WTC11 (cell line): ENCODE measurements at regions not wholly inside any gene's neighbourhood (a gene's known extent, or its start where the extent isn't known, plus 50 kb on each side); places are given as distances from the start of the nearest gene placed in this dataset.

ENCODE experiments used
- ATAC-seq: fragments of 200-7000 bp; cut with Tn5 transposase; 2 replicates; pipeline ENCODE4 v1.10.0; 2021; ENCODE audit warnings: mild to moderate bottlenecking, moderate library complexity
- CTCF ChIA-PET: fragments of 300-600 bp; sonication (Branson Sonifier 250); formaldehyde crosslinking; loops from one replicate; lab custom pipeline; 2021; ENCODE audit warnings: antibody characterized with exemption; lab: Charles Lee
- POLR2A ChIA-PET: fragments of 350-600 bp; sonication (Branson Sonifier 250); formaldehyde crosslinking; loops from one replicate; lab custom pipeline; 2021; ENCODE audit warnings: antibody characterized with exemption; lab: Charles Lee
- DNase-seq: peaks from one replicate; pipeline ENCODE4 v3.0.0; 2021; ENCODE audit warnings: low spot score
- H3K27ac Mint-ChIP-seq: 2 replicates; pipeline ENCODE4 v1.8.0; 2021; ENCODE audit warnings: mixed read lengths
- H3K27me3 Mint-ChIP-seq: 2 replicates; pipeline ENCODE4 v1.8.0; 2021; ENCODE audit warnings: low read depth, mild to moderate bottlenecking, moderate library complexity, mixed read lengths
- H3K36me3 Mint-ChIP-seq: 2 replicates; pipeline ENCODE4 v1.8.0; 2021; ENCODE audit warnings: mixed read lengths
- H3K4me1 Mint-ChIP-seq: 2 replicates; pipeline ENCODE4 v1.8.0; 2022; ENCODE audit warnings: mixed read lengths
- H3K4me3 Mint-ChIP-seq: 2 replicates; pipeline ENCODE4 v1.8.0; 2021; ENCODE audit warnings: mild to moderate bottlenecking, moderate library complexity, mixed read lengths
- H3K9me3 Mint-ChIP-seq: 2 replicates; pipeline ENCODE4 v1.8.0; 2021; ENCODE audit warnings: mixed read lengths
- CBFB ChIP-seq: sonication (generic); formaldehyde crosslinking; IDR thresholded peaks from 2 replicates; pipeline ENCODE4 v1.8.1; 2022; ENCODE audit warnings: mild to moderate bottlenecking, low read depth, missing genetic modification reagents
- CREM ChIP-seq: sonication (generic); formaldehyde crosslinking; IDR thresholded peaks from 2 replicates; pipeline ENCODE4 v1.8.1; 2022; ENCODE audit warnings: mild to moderate bottlenecking, missing genetic modification reagents, moderate library complexity
- ESRRA ChIP-seq: sonication (generic); formaldehyde crosslinking; IDR thresholded peaks from 2 replicates; pipeline ENCODE4 v1.8.1; 2022; ENCODE audit warnings: mild to moderate bottlenecking, missing genetic modification reagents, borderline replicate concordance
- GTF2I ChIP-seq: fragments of 250-450 bp; sonication (Bioruptor Pico); conservative IDR thresholded peaks from 2 replicates; pipeline ENCODE4 v1.4.0; 2021; ENCODE audit warnings: mild to moderate bottlenecking
- MXD4 ChIP-seq: fragments of 250-450 bp; sonication (Bioruptor Pico); IDR thresholded peaks from 2 replicates; pipeline ENCODE4 v1.8.0; 2021; ENCODE audit warnings: mild to moderate bottlenecking, moderate library complexity, borderline replicate concordance
- NFATC4 ChIP-seq: fragments of 250-450 bp; sonication (Bioruptor Pico); IDR thresholded peaks from 2 replicates; pipeline ENCODE4 v1.9.0; 2021; ENCODE audit warnings: mild to moderate bottlenecking
- NFE2L1 ChIP-seq: sonication (generic); formaldehyde crosslinking; IDR thresholded peaks from 2 replicates; pipeline ENCODE4 v1.8.1; 2023; ENCODE audit warnings: missing genetic modification reagents
- NR2C2 ChIP-seq: sonication (generic); formaldehyde crosslinking; IDR thresholded peaks from 2 replicates; pipeline ENCODE4 v1.8.0; 2022; ENCODE audit warnings: mild to moderate bottlenecking, missing genetic modification reagents
- OVOL2 ChIP-seq: fragments of 250-450 bp; sonication (Bioruptor Pico); IDR thresholded peaks from 2 replicates; pipeline ENCODE4 v1.9.0; 2021; ENCODE audit warnings: mild to moderate bottlenecking, borderline replicate concordance
- RORB ChIP-seq: fragments of 250-450 bp; sonication (Bioruptor Pico); IDR thresholded peaks from 2 replicates; pipeline ENCODE4 v1.9.0; 2021; ENCODE audit warnings: mild to moderate bottlenecking
- ZNF138 ChIP-seq: sonication (generic); formaldehyde crosslinking; conservative IDR thresholded peaks from 2 replicates; pipeline ENCODE4 v1.8.1; 2022; ENCODE audit warnings: mild to moderate bottlenecking, moderate library complexity, missing genetic modification reagents
- ZNF263 ChIP-seq: sonication (generic); formaldehyde crosslinking; IDR thresholded peaks from 2 replicates; pipeline ENCODE4 v1.8.1; 2022; ENCODE audit warnings: low read depth, mild to moderate bottlenecking, moderate library complexity, missing genetic modification reagents
- ZNF423 ChIP-seq: fragments of 250-450 bp; sonication (Bioruptor Pico); IDR thresholded peaks from 2 replicates; pipeline ENCODE4 v2.1.2; 2022; ENCODE audit warnings: mild to moderate bottlenecking, moderate library complexity
- TF ChIP-seq, protein P1 (sequence below): sonication (generic); formaldehyde crosslinking; IDR thresholded peaks from 2 replicates; pipeline ENCODE4 v1.8.0; 2023; ENCODE audit warnings: missing genetic modification reagents, mild to moderate bottlenecking, borderline replicate concordance
- TF ChIP-seq, protein P2 (sequence below): fragments of 200-600 bp; IDR thresholded peaks from 2 replicates; pipeline ENCODE4 v1.8.0; 2022; ENCODE audit warnings: antibody characterized with exemption
- TF ChIP-seq, protein P3 (sequence below): sonication (generic); formaldehyde crosslinking; IDR thresholded peaks from 2 replicates; pipeline ENCODE4 v1.8.1; 2022; ENCODE audit warnings: missing genetic modification reagents, borderline replicate concordance
- TF ChIP-seq, protein P4 (sequence below): sonication (generic); formaldehyde crosslinking; IDR thresholded peaks from 2 replicates; pipeline ENCODE4 v1.8.0; 2023; ENCODE audit warnings: mild to moderate bottlenecking, missing genetic modification reagents

DNA sequence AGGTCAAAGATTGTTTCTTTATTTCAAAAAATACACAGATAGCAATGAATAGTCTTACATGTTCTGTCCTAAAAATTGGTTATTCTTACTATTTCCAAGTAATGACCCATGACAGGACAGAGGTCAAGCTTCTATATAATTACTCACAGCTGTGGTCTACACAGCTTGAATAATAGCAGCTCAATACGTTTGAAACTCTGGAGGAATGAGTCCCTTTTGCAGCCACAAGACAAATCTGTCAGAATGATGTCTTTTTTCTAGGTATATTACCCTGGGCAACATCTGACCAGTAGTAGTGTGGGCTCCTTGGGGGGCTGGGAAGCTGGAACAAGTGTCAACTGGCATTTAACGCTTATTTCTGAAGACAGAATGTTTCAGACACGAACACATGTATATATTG, 84.9 kb upstream of the HTR1B start (continued):
- TF ChIP-seq, protein P1, sequence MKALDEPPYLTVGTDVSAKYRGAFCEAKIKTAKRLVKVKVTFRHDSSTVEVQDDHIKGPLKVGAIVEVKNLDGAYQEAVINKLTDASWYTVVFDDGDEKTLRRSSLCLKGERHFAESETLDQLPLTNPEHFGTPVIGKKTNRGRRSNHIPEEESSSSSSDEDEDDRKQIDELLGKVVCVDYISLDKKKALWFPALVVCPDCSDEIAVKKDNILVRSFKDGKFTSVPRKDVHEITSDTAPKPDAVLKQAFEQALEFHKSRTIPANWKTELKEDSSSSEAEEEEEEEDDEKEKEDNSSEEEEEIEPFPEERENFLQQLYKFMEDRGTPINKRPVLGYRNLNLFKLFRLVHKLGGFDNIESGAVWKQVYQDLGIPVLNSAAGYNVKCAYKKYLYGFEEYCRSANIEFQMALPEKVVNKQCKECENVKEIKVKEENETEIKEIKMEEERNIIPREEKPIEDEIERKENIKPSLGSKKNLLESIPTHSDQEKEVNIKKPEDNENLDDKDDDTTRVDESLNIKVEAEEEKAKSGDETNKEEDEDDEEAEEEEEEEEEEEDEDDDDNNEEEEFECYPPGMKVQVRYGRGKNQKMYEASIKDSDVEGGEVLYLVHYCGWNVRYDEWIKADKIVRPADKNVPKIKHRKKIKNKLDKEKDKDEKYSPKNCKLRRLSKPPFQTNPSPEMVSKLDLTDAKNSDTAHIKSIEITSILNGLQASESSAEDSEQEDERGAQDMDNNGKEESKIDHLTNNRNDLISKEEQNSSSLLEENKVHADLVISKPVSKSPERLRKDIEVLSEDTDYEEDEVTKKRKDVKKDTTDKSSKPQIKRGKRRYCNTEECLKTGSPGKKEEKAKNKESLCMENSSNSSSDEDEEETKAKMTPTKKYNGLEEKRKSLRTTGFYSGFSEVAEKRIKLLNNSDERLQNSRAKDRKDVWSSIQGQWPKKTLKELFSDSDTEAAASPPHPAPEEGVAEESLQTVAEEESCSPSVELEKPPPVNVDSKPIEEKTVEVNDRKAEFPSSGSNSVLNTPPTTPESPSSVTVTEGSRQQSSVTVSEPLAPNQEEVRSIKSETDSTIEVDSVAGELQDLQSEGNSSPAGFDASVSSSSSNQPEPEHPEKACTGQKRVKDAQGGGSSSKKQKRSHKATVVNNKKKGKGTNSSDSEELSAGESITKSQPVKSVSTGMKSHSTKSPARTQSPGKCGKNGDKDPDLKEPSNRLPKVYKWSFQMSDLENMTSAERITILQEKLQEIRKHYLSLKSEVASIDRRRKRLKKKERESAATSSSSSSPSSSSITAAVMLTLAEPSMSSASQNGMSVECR, result no peak
- TF ChIP-seq ESRRA (no peak), MXD4 (CRISPR knock-in tag) (no peak), ZNF263 (CRISPR knock-in tag) (no peak), NFATC4 (CRISPR knock-in tag) (no peak), ZNF423 (CRISPR knock-in tag) (no peak), OVOL2 (CRISPR knock-in tag) (no peak), CREM (CRISPR knock-in tag) (no peak), NFE2L1 (CRISPR knock-in tag) (no peak)
- TF ChIP-seq, protein P2, sequence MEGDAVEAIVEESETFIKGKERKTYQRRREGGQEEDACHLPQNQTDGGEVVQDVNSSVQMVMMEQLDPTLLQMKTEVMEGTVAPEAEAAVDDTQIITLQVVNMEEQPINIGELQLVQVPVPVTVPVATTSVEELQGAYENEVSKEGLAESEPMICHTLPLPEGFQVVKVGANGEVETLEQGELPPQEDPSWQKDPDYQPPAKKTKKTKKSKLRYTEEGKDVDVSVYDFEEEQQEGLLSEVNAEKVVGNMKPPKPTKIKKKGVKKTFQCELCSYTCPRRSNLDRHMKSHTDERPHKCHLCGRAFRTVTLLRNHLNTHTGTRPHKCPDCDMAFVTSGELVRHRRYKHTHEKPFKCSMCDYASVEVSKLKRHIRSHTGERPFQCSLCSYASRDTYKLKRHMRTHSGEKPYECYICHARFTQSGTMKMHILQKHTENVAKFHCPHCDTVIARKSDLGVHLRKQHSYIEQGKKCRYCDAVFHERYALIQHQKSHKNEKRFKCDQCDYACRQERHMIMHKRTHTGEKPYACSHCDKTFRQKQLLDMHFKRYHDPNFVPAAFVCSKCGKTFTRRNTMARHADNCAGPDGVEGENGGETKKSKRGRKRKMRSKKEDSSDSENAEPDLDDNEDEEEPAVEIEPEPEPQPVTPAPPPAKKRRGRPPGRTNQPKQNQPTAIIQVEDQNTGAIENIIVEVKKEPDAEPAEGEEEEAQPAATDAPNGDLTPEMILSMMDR, result no peak
- TF ChIP-seq, protein P3, sequence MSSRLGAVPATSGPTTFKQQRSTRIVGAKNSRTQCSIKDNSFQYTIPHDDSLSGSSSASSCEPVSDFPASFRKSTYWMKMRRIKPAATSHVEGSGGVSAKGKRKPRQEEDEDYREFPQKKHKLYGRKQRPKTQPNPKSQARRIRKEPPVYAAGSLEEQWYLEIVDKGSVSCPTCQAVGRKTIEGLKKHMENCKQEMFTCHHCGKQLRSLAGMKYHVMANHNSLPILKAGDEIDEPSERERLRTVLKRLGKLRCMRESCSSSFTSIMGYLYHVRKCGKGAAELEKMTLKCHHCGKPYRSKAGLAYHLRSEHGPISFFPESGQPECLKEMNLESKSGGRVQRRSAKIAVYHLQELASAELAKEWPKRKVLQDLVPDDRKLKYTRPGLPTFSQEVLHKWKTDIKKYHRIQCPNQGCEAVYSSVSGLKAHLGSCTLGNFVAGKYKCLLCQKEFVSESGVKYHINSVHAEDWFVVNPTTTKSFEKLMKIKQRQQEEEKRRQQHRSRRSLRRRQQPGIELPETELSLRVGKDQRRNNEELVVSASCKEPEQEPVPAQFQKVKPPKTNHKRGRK (CRISPR knock-in tag), result no peak

DNA sequence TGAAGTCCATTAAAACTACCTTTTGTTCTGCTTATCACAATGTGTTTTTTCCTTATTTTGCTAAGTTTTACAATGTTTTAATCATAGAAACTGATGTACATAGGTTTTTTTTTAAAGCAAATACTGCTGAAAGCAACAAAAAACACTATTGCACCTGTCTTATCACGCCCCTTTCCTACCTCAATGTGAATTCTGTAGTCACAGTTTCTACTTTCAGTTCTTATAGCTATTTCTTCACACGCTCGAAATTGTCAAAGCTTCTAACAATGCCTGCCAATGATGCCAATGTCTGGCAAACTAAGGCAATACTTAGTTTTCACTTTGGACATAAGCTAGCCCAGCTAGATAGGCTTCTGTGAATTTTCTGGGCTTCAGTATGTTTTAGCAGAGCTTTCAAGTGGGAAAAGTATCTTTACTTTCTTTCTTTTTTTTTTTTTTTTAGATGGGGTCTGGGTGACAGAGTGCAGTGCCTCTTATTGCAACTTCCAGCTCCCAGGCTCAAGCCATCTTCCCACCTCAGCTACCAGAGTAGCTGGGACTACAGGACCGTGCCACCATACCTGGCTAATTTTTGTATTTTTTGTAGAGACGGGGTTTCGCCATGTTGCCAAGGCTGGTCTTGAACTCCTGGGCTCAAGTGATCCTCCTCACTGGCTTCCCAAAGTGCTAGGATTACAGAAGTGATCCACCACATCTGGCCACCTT, 85.5 kb upstream of the HTR1B start:
- CTCF ChIA-PET, result no interaction called here
- DNase-seq (no peak), ATAC-seq (no peak)
- no peak overlapping the region for H3K4me3 Mint-ChIP-seq
- no peaks in the 10 kb centered on the region for H3K4me1 Mint-ChIP-seq
- POLR2A ChIA-PET, result interaction anchor here (0.7 kb wide), 1 partner anchor 1420 kb away, joined by 3 read pairs; no protein-coding TSS in a partner anchor
- H3K36me3 Mint-ChIP-seq, result no peaks in the 10 kb centered on the region
- H3K9me3 Mint-ChIP-seq, result no peaks in the 10 kb centered on the region
- no peak for TF ChIP-seq NR2C2 (CRISPR knock-in tag)
- TF ChIP-seq ZNF423 (CRISPR knock-in tag), result no peak
- no peak for TF ChIP-seq GTF2I
- TF ChIP-seq, protein P1, result no peak
- TF ChIP-seq CBFB (CRISPR knock-in tag), result no peak
- TF ChIP-seq, protein P4, sequence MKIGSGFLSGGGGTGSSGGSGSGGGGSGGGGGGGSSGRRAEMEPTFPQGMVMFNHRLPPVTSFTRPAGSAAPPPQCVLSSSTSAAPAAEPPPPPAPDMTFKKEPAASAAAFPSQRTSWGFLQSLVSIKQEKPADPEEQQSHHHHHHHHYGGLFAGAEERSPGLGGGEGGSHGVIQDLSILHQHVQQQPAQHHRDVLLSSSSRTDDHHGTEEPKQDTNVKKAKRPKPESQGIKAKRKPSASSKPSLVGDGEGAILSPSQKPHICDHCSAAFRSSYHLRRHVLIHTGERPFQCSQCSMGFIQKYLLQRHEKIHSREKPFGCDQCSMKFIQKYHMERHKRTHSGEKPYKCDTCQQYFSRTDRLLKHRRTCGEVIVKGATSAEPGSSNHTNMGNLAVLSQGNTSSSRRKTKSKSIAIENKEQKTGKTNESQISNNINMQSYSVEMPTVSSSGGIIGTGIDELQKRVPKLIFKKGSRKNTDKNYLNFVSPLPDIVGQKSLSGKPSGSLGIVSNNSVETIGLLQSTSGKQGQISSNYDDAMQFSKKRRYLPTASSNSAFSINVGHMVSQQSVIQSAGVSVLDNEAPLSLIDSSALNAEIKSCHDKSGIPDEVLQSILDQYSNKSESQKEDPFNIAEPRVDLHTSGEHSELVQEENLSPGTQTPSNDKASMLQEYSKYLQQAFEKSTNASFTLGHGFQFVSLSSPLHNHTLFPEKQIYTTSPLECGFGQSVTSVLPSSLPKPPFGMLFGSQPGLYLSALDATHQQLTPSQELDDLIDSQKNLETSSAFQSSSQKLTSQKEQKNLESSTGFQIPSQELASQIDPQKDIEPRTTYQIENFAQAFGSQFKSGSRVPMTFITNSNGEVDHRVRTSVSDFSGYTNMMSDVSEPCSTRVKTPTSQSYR (CRISPR knock-in tag), result no peak
- no peak for TF ChIP-seq ZNF138 (CRISPR knock-in tag)
- no peak for TF ChIP-seq RORB (CRISPR knock-in tag)
- no peak overlapping the region for H3K27ac Mint-ChIP-seq
- H3K27me3 Mint-ChIP-seq, result no peaks in the 10 kb centered on the region
